OCI-LY7 (cell line): ENCODE measurements at regions not wholly inside any gene's neighbourhood (a gene's known extent, or its start where the extent isn't known, plus 50 kb on each side); places are given as distances from the start of the nearest gene placed in this dataset.

Experiments used
- CTCF ChIP-seq: fragments of 200-600 bp; sonication (generic); conservative IDR thresholded peaks from 2 replicates; pipeline ENCODE4 v1.5.1; 2014; ENCODE audit warnings: mild to moderate bottlenecking, antibody characterized with exemption, low read length, moderate library complexity, mixed read lengths
- EZH2phosphoT487 ChIP-seq: fragments of 200-600 bp; sonication (generic); IDR thresholded peaks from 2 replicates; pipeline ENCODE4 v1.6.1; 2018; ENCODE audit warnings: low read depth, borderline replicate concordance, mild to moderate bottlenecking, mixed run types, antibody characterized with exemption, low read length, moderate library complexity, mixed read lengths

GRCh38 chr10:21041763-21042458 lies 144.8 kb upstream of the NEBL start:
- TF ChIP-seq CTCF = no peak
- no peak for TF ChIP-seq EZH2phosphoT487
